ENCODE measurements at regions not wholly inside any gene's neighbourhood (a gene's known extent, or its start where the extent isn't known, plus 50 kb on each side); places are given as distances from the start of the nearest gene placed in this dataset.

DNA sequence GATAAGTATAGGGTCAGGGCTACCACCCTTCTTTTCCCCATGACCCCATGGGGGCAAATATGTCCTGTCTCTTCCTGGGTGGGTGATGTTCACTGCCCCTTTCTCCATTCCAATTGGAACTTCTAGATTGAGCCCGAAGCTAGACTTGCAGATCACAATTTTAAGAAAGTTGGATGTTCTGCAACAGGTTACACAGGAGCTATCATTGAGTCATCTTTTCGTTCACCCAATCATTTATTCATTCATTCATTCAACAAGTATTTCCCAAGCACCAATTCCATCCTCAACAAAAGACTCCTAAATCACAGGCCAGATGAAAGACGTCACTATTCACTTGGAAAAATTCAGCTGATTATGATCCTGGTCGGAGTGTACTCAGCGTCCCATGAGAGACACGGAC is 71.0 kb upstream of the FOXP4 start:
- Histone ChIP-seq H3K27me3 (no peaks in the 10 kb centered on the region), H3K9me3 (no peaks in the 10 kb centered on the region), H3K4me3 (no peak overlapping the region), H3K4me1 (no peaks in the 10 kb centered on the region), H3K27ac (no peak overlapping the region), H3K36me3 (no peaks in the 10 kb centered on the region)
- DNase-seq (no peak), ATAC-seq (no peak), FAIRE-seq (no peak)
- WGBS, 2 donors, result 74 to 79% methylated on average over 6 of the region's 6 CpGs
- intact Hi-C loops (cut with DNase I), result no loop called here
- TF ChIP-seq, protein P1, sequence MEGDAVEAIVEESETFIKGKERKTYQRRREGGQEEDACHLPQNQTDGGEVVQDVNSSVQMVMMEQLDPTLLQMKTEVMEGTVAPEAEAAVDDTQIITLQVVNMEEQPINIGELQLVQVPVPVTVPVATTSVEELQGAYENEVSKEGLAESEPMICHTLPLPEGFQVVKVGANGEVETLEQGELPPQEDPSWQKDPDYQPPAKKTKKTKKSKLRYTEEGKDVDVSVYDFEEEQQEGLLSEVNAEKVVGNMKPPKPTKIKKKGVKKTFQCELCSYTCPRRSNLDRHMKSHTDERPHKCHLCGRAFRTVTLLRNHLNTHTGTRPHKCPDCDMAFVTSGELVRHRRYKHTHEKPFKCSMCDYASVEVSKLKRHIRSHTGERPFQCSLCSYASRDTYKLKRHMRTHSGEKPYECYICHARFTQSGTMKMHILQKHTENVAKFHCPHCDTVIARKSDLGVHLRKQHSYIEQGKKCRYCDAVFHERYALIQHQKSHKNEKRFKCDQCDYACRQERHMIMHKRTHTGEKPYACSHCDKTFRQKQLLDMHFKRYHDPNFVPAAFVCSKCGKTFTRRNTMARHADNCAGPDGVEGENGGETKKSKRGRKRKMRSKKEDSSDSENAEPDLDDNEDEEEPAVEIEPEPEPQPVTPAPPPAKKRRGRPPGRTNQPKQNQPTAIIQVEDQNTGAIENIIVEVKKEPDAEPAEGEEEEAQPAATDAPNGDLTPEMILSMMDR (IDR thresholded peaks at IDR 0.05), result no peak

DNA sequence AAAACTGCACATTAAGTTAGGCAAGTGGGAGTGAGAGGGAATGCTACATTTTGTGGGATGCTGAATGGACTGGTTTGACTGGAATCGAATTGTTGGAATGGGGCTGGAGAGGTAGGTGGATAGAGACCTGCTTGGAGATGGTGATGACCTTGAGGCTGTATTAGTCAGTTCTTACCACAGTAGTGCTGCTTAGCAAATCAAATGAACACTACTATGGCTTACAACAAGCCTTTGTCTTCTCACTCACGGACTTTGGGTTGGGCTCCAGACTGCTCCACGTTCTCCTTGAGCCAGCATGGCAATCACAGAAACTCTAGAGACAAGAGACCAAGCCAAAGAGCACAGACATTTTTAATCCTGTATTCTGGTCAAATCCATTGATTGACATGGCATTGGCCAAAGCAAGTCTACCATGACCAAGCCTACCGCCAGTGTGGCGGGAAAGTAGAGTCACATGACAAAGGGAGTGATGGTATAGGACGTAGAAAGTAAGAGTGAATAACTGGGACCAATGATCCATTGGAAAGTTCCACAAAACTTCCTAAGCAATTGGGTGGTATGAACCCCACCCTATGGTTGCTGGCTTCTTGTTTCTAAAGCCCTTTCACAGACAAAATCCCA is 70.3 kb upstream of the FOXP4 start:
- H3K4me3 ChIP-seq, result no peak overlapping the region
- FAIRE-seq, result no peak
- no peak overlapping the region for H3K27ac ChIP-seq
- DNase-seq, result no peak
- no peaks in the 10 kb centered on the region for H3K9me3 ChIP-seq
- WGBS, 2 donors, result 81 to 84% methylated on average over 6 of the region's 6 CpGs
- H3K36me3 ChIP-seq, result no peaks in the 10 kb centered on the region
- intact Hi-C loops (cut with DNase I), result no loop called here
- TF ChIP-seq, protein P1 (IDR thresholded peaks at IDR 0.05), result no peak
- no peak for ATAC-seq
- no peaks in the 10 kb centered on the region for H3K4me1 ChIP-seq
- H3K27me3 ChIP-seq, result no peaks in the 10 kb centered on the region

DNA sequence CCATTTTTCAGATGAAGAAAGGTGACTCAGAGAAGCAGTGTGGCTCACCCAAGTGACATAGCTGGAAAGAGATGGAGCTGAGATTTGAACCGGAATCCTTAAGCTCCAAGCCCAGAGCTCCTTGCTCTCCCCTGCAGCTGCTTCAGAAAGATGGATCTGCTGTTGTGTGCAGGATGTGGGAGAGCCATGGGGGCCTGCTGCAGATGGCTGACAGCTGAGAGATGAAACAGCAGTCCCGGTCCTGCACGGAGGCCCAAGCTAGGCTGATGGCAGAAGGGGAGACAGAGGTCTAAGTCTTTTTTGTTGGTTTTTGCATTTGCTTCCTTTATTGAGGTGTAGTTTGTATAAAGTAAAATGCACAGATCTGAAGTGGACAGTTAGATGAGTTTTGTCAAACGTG is 69.8 kb upstream of the FOXP4 start:
- WGBS, 2 donors, result 79 to 86% methylated on average over 4 of the region's 4 CpGs
- DNase-seq (no peak), FAIRE-seq (no peak), ATAC-seq (no peak)
- no peaks in the 10 kb centered on the region for H3K36me3 ChIP-seq
- H3K9me3 ChIP-seq, result no peaks in the 10 kb centered on the region
- no peak overlapping the region for H3K27ac ChIP-seq
- TF ChIP-seq, protein P1 (IDR thresholded peaks at IDR 0.05), result no peak
- H3K27me3 ChIP-seq, result no peaks in the 10 kb centered on the region
- H3K4me1 ChIP-seq, result no peaks in the 10 kb centered on the region
- intact Hi-C loops (cut with DNase I), result no loop called here
- no peak overlapping the region for H3K4me3 ChIP-seq

GRCh38 chr6:41477572-41477971 is 68.6 kb upstream of the FOXP4 start:
- Histone ChIP-seq H3K4me3 (no peak overlapping the region), H3K27me3 (no peaks in the 10 kb centered on the region), H3K9me3 (no peaks in the 10 kb centered on the region), H3K27ac (no peak overlapping the region), H3K36me3 (no peaks in the 10 kb centered on the region), H3K4me1 (no peaks in the 10 kb centered on the region)
- WGBS, 2 donors, result 47 to 69% methylated on average over 3 of the region's 3 CpGs
- TF ChIP-seq, protein P1 (IDR thresholded peaks at IDR 0.05), result no peak
- intact Hi-C loops (cut with DNase I), result no loop called here
- no peak for ATAC-seq
- no peak for FAIRE-seq
- no peak for DNase-seq

- Histone ChIP-seq H3K27ac (no peak overlapping the region), H3K4me3 (no peak overlapping the region), H3K27me3 (no peaks in the 10 kb centered on the region), H3K36me3 (no peaks in the 10 kb centered on the region), H3K4me1 (no peaks in the 10 kb centered on the region), H3K9me3 (no peaks in the 10 kb centered on the region)
- intact Hi-C loops (cut with DNase I), result no loop called here
- FAIRE-seq (no peak), DNase-seq (no peak), ATAC-seq (no peak)
- TF ChIP-seq, protein P1 (IDR thresholded peaks at IDR 0.05), result no peak
- 69 to 80% methylated on average over 1 of the region's 1 CpG for WGBS, 2 donors
Observed at GRCh38 chr6:41483943-41484342, 62.2 kb upstream of the FOXP4 start.

All from pancreas (tissue), 10 donors.